Epithelial cell of esophagus (primary cell): ENCODE measurements at regions not wholly inside any gene's neighbourhood (a gene's known extent, or its start where the extent isn't known, plus 50 kb on each side); places are given as distances from the start of the nearest gene placed in this dataset.

ENCODE experiments used
- DNase-seq: peaks from one replicate; pipeline ENCODE4 v3.0.0; 2010; ENCODE audit warnings: low read depth
- H3K4me3 ChIP-seq: 2 replicates; pipeline ENCODE4 v1.5.1; 2011; ENCODE audit warnings: mild to moderate bottlenecking, low read length, control low read depth
- TF ChIP-seq, protein P1 (sequence below): IDR thresholded peaks from 2 replicates; pipeline ENCODE4 v1.5.1; 2011; ENCODE audit warnings: low read depth, mild to moderate bottlenecking, low read length, control low read depth, inconsistent platforms; ENCODE audit not compliant: insufficient read depth; ENCODE audit errors: missing control alignments

DNA sequence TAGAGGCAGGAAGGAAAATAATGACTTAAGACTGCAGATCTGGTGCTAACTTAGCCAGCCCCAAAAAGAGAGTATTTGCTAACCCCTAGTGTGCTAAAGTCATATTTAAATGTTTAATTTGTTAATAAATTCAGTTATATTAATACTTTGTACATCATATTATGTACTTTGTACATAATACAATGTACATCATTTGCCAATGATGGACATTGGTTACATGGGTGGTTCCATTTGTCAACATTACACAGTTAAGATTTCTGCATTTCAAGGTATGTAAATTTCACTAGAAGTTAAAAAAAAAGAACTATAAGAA is 63.9 kb upstream of the PIM1 start:
- TF ChIP-seq, protein P1, sequence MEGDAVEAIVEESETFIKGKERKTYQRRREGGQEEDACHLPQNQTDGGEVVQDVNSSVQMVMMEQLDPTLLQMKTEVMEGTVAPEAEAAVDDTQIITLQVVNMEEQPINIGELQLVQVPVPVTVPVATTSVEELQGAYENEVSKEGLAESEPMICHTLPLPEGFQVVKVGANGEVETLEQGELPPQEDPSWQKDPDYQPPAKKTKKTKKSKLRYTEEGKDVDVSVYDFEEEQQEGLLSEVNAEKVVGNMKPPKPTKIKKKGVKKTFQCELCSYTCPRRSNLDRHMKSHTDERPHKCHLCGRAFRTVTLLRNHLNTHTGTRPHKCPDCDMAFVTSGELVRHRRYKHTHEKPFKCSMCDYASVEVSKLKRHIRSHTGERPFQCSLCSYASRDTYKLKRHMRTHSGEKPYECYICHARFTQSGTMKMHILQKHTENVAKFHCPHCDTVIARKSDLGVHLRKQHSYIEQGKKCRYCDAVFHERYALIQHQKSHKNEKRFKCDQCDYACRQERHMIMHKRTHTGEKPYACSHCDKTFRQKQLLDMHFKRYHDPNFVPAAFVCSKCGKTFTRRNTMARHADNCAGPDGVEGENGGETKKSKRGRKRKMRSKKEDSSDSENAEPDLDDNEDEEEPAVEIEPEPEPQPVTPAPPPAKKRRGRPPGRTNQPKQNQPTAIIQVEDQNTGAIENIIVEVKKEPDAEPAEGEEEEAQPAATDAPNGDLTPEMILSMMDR, result no peak
- H3K4me3 ChIP-seq, result no peak overlapping the region
- DNase-seq, result no peak

DNA sequence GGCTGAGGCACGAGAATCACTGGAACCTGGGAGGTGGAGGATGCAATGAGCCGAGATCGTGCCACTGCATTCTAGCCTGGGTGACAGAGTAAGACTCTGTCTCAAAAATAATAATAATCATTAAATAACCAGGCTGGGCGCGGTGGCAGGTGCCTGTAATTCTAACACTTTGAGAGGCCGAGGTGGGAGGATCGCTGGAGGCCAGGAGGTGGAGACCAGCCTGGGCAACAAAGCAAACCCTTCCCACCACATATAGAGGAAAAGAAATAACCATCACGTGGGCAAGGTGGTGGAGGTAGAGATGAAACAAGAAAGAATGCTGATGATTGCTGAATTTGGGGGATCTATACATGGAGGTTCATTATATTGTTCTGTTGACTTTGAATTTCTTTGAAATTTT is 63.4 kb upstream of the PIM1 start:
- no peak overlapping the region for H3K4me3 ChIP-seq
- no peak for DNase-seq
- TF ChIP-seq, protein P1, result no peak

DNA sequence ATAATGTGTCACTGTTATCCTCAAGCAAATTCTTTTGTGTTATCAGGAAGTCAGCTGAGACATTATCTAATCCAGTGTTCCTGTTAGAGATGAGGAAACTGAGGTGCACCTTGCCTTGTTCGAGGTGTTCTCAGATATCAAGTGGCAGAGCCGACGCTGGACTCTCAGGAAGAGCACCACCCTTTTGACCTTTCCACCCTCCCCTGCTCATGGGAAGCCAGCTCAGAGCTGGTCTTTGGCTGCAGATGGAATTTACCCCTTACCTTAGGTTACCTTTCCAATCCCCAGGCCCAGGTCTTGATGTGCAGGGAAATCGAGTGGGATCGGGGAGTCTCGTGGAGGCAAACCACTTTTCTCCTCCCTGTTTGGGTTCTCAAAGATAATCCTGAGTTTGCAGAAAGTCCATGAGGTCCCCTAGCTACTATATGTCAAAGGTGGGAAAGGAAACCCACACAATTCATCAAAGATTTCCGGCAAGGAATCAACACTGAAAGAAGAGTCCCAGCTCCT is 62.9 kb upstream of the PIM1 start:
- H3K4me3 ChIP-seq, result no peak overlapping the region
- DNase-seq, result no peak
- TF ChIP-seq, protein P1, result no peak

DNA sequence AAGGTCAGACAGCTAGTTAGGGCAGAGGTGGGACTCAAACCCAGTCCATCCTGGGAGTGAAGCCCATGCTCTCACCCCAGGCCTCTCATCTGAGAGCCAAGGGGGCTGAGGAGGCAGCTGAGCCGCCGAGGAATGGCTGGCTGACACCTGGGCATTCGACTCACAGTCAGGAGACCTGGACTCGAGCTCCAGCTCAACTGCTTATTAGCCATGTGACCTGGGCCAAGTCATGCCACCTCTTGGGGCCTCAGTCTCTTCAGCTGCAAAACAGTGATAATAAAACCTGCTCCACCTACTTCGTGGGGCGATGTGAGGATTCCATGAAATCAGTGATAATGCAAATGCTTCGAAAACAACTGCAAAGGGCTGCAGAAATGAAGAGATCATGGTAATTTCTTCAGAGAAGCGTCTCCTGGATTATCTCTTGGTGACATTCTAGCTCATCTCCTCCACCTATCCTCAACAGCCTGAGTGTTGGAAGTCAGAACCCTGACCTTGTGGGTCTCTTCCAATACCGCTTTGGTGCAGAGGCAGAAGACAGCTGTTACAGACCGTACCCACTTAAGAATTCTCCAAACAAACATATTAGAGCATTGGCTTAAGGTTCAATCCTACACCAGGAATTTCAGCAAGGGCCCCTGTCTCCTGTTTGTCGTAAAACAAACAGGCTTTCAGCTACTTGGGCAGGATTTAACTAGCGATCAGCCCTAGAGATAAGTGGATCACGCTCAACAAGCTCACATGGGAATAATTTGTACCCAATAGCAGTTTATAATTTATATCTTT is 60.0 kb upstream of the PIM1 start:
- DNase-seq, result no peak
- TF ChIP-seq, protein P1, result no peak
- no peak overlapping the region for H3K4me3 ChIP-seq

DNA sequence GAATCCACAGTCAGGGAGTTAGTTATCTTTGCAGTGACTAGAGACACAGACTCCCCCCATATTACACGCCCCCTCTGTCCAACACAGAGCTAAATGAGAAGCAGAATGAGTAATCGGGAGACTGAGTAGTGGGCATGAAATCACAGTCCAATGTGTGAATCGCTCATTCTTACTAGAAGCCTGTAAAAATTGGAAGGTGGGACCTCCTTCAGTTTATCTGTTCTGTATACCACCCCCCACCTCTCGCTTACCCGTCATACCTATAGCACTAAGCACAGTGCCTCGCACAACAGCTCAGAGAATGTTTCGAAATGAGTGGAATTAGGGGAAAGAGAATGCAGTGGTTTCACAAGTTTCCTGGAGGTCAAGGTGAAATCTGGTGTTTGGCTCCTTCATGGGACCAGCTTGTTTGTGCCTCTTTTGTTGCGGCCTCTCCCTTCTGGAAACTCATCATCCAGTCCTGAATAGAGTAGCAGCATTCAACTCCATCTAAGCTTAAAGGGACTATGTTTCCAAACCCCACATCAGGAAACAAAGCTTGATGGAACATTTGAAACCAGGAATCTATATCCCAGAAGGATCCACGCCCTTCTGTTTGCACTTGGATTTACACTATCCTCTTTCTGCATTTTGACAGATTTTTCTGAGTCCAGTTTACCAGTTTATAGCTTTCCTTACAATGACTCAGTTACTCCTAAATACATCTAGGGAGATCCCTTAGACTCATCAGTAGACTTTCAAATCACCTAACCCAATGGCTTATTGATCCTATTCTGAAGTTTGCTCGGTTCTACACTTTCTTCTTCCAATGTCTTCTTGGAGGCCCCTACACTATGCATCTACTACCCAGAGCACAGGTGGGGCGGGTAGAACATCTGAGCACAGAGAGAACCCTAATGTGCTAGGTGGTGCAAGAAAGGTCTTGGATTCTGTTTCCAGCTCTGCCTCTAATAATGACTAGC is 59.2 kb upstream of the PIM1 start:
- DNase-seq, result no peak
- no peak overlapping the region for H3K4me3 ChIP-seq
- TF ChIP-seq, protein P1, result no peak

DNA sequence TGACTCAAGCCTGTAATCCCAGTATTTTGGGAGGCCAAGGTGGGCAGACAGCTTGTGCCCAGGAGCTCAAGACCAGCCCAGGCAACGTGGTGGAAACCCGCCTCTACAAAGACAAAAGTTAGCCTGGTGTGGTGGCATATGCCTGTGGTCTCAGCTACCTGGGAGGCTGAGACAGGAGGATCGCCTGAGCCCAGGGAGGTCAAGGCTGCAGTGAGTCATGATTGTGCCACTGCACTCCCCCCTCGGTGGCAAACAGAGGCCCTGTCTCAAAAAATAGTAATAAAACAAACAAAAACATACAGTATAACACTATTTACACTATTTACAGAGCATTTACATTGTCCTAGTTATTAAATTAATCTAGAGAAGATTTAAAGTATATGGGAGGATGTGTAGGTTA is 56.0 kb upstream of the PIM1 start:
- TF ChIP-seq, protein P1, result no peak
- DNase-seq, result no peak
- H3K4me3 ChIP-seq, result no peak overlapping the region
